ENCODE measurements at regions not wholly inside any gene's neighbourhood (a gene's known extent, or its start where the extent isn't known, plus 50 kb on each side); places are given as distances from the start of the nearest gene placed in this dataset.

DNA sequence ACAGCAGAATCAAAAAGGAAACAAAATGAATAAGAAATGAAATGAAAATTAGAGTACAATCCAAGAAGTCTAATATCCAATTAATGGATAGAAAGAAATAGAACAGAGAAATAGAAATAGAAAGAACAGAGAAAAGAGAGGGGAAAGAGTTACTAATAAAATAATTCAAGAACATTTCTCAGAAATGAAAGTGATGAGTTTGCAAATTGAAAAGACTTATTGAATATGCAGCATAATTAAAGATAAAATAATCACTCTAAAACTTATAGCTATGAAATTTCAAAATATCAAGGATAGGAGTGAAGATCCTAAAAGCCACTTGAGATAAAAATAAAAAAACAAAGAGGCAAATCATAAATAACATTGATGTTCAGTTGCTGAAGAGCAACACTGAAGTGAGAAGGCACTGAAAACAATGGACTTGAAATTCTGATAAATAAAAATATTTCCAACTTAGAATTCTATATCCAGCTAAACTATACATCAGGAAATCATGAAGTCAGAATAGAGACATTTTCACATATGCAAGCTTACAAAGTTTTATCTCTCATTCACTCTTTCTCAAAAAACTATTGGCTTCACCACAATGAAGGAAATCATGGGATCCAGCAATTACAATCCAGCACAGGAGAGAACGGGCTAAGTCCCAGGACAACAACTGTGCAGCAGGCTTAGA is 155.9 kb upstream of the SPATS2L start:
- no peak for TF ChIP-seq POLR2A (IDR thresholded peaks at IDR 0.05; ENCODE audit: low read depth, low read length)
- DNase-seq (ENCODE audit: insufficient read length, low spot score) (no peak), FAIRE-seq (no peak)

DNA sequence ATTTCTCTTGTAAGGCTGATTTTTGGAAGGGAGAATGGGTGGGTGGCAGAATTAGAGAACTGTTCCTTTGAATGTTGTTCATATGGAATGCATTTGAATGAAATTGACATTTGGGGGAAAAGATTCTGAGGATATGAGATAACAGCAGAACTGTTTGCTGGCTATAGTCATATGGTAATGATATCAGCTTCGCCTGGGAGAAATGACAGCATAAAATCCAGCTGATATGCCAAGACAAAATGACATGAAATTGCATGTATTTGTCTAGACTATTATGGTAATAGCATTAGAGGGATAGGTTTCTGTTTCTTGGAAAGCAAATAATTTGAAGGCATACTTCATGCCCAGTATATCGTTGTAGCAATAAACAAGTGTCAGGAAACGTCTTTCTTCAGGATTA is 150.8 kb upstream of the SPATS2L start:
- DNase-seq (ENCODE audit: insufficient read length, low spot score) = no peak
- no peak for TF ChIP-seq POLR2A (IDR thresholded peaks at IDR 0.05; ENCODE audit: low read depth, low read length)
- no peak for FAIRE-seq

DNA sequence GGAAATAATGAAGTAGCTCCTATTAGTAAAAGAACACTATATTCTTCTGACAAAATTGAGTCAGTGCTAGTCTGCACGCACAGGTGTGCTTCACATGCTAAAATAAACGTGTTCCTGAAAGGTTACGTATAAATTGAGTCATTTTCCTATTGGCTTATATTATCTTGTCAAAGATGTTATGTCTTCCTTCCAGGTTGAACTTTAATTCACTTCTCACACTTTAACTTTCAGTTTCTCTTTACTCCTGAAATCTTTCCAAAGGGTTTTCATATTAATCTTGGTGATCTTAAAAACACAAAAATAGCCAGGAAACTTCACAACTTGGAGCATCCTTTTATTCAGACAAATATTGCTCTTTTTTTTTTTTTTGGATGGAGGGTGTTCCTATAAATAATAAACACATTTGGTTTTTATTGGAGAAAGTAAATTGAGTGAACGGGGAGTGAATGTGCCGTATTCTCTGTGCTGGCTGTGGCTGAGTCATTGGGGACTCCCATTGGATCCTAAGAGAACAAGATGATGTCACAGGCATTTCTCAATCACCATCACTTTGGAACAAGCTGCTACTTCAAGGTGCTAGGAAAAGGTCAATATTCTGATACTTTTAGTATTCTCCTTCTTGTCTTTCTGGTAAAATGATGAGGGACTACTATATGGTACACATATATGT is 150.2 kb upstream of the SPATS2L start:
- FAIRE-seq = peak; percentile 36
- no peak for TF ChIP-seq POLR2A (IDR thresholded peaks at IDR 0.05; ENCODE audit: low read depth, low read length)
- no peak for DNase-seq (ENCODE audit: insufficient read length, low spot score)

DNA sequence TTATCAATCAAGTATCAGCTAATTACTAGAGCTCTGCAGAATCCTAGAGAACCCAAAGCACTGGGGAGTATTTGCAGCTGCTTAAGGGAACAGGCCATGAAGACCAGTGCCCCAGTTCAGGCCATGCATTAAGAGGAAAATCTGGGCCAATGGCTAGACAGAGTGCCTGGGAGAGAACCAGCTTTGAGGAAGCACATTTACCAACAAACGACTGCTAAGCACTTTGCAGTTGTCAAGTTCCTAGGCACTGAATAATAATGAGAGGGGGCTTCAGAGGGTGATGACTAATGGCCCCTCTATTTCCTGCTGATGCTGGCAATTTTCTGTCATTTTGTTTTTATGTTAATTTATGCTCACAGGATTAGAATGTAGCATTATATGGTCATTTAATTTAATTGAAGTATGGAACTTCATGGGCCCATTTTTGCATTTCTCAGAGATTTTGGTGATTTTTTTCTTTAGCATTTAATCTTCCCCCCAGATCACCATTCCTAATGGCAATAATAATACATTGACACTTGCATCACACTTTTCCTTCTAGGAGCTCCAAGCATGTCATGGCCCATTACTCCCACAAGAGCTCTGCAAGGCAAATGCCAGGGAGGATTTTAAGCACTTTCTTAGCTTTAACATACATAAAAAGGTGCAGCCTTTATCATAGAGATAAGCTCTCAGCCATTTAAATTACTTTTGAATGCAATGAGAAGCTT is 147.7 kb upstream of the SPATS2L start:
- no peak for DNase-seq (ENCODE audit: insufficient read length, low spot score)
- no peak for FAIRE-seq
- no peak for TF ChIP-seq POLR2A (IDR thresholded peaks at IDR 0.05; ENCODE audit: low read depth, low read length)

DNA sequence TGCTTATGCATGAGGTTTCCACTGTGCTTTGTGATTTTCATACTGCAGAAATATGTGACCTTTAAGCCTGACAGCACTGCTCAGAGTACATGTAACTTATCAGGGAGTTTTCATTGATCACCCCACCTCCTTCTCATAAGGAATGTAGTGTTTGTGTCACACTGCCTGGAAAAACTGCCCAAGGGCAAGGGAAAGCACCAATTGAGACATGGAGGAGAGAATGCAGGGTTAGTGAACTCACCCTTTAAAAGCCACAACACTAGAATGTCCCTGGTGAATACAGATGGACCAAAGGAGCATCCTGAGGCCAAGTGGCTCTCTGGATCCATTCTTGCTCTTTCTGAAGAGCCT is 147.2 kb upstream of the SPATS2L start:
- FAIRE-seq = peak; percentile 30
- no peak for TF ChIP-seq POLR2A (IDR thresholded peaks at IDR 0.05; ENCODE audit: low read depth, low read length)
- DNase-seq (ENCODE audit: insufficient read length, low spot score) = no peak

DNA sequence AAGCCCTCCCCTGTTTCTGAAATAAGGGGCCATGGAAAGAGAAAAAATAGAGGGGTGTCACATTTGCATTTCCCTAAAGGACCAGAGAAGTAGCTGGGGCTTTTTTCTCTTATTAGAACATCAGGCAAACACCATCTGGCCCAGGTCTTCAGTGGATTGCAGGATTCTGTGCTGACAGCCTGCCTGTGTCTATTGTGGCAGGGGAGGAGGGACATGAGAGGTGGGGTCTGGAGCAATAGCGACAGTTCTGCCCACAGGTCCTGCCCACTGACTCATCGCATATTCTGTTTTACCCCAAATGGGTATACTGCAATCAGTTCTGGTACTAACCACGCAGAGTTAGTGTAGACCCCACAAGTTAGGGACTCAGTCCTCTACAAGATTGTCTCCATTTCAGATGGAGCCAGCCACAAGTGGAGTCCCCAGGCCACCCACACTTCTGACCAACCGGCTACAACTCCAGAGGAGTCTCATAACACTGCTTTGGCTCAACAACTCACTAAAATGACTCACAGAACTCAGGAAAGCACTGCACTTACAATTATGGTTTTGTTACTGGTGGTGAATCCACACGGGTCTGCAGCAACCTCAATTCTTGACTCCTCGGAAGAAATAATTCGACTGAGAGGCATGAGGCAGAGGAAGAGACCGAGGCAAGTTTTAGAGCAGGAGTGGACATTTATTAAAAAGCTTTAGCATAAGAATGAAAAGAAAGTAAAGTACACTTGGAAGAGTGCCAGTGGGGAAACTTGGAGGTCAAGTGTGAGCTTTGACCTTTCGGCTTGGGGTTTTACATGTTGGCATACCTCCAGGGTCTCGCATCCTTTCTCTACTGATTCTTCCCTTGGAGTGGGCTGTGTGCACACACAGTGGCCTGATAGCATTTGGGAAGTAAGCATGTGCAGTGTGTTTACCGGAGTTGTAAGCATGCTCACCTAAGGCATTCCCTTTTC is 146.4 kb upstream of the SPATS2L start:
- DNase-seq (ENCODE audit: insufficient read length, low spot score) (no peak), FAIRE-seq (no peak)
- no peak for TF ChIP-seq POLR2A (IDR thresholded peaks at IDR 0.05; ENCODE audit: low read depth, low read length)

DNA sequence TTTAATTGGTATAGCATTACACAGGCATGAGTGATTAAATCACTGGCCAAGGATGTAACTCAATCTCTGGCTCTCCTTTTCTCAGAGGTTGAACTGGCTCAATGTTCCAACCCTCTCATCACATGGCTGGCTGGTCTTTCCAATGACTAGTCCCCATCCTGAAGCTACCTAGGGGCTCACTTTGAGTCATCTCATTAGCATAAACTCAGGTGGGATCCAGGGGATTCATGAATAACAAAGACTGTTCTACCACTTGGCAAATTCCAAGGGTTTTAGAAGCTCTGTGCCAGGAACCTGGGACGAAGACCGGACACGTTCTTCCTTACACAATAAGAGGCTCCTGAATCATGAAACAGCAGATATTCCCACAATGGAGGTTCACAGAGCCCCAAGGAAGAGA is 145.0 kb upstream of the SPATS2L start:
- TF ChIP-seq POLR2A (IDR thresholded peaks at IDR 0.05; ENCODE audit: low read depth, low read length) = no peak
- FAIRE-seq (no peak), DNase-seq (ENCODE audit: insufficient read length, low spot score) (no peak)

DNA sequence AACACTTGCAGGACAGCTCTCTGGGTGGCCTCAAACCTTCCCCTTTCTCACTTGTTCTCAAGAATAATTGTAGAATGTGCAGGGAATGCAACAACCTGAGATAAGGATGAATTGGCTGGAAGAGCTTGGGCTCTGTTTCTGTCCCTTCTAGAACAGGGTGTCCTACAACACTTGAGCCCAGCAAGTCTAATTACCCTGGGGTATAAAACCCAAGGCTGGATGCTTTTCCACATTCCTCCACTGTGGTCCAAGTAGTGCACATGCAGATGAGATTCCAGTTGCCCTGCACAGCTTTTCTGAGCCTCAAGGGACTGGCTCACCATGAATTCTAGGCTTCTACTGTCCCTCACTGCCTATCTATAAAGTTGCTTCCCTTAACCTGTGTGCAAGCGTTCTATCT is 140.8 kb upstream of the SPATS2L start:
- no peak for TF ChIP-seq POLR2A (IDR thresholded peaks at IDR 0.05; ENCODE audit: low read depth, low read length)
- DNase-seq (ENCODE audit: insufficient read length, low spot score) (no peak), FAIRE-seq (no peak)

DNA sequence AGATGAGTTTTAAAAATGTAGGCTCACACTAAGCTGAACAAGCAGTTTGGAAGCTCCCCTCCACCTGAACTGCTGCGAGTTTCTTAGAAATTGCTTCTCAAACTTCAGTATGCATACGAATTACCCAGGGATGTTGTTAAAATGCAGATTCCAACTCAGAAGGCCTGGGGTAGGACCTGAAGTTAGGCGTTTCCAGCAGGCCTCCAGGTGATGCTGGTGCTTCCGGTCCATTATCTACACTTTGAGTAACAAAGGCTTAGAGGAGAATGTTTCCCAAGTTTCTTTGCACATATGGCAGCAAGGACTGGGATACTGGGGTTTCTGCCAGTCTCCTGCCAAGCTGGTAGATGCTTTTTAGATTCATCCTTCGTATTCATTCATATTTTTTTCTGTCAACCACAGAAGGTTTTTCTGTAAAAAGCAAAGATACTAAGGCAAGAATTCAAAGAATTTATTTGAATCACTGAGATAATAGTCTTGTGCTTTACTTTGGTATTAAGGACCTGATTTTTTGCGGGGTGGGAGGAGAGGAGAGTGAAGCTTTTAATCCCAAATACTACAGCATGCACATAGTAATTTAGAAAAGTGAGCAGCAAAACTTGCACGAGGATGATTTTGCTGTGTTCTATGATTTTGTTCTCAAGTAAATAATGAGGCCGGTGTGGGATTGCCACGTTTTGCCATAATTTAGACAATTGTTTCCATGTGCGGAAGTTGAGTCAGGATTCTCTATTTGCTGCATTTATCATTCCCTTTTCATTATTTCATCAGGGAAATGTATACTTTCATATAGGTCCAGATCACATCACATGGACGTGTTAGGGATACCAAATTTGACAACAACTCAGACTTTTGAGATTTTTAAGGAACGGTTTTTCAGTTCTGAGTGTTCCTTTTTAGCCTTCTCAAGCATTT is 137.6 kb upstream of the SPATS2L start:
- no peak for TF ChIP-seq POLR2A (IDR thresholded peaks at IDR 0.05; ENCODE audit: low read depth, low read length)
- no peak for FAIRE-seq
- DNase-seq (ENCODE audit: insufficient read length, low spot score) = no peak

DNA sequence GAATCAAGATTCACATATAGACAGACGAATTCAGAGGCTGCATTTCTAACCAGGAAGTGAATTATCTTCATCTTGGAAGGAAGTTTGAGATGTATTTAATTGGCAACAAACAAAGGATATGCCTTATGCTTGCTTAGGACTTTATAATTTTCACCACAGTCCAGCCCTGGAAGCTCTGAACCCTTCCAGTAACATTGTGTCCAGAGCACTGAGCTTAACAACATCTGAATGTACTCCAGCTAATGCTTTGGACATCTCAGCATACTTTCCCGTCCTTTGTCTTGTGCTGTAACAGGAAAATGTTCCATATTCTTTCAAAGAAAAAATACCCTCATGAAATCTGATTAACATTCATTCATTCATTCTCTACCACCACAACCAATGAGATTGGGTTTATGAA is 136.3 kb upstream of the SPATS2L start:
- no peak for DNase-seq (ENCODE audit: insufficient read length, low spot score)
- TF ChIP-seq POLR2A (IDR thresholded peaks at IDR 0.05; ENCODE audit: low read depth, low read length) = no peak
- no peak for FAIRE-seq

DNA sequence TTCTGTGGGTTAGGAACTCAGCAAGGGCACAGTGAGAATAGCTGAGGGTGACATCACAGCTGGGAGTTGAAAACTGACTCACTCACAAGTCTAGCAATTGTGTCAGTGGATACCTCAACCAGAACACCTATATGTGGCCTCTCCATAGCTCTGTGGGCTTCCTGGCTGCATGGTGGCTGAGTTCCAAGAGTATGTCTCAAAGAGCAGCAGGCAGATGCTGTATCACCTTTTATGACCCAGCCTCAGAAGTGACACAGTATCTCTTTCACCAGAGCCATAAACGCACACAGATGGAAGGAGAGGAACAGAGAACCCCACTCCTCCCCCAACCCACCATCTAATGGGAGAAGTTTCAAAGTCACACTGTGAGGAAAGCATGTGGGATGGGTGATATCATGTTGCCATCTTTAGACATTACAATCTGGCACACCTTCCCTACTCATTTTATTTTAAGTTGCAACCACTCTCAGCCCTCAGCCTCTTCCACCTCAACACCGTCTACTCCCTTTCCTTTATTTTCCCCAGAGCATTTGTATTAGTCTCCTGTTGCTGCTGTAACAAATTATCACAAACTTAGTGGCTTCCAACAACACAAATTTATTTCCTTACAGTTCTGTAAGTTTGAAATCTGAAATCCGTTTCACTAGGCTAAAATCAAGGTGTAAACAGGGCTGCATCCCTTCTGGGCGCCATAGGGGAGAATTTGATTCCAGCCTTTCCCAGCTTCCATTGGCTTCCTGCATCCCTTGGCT is 134.6 kb upstream of the SPATS2L start:
- DNase-seq (ENCODE audit: insufficient read length, low spot score) (no peak), FAIRE-seq (no peak)
- no peak for TF ChIP-seq POLR2A (IDR thresholded peaks at IDR 0.05; ENCODE audit: low read depth, low read length)

DNA sequence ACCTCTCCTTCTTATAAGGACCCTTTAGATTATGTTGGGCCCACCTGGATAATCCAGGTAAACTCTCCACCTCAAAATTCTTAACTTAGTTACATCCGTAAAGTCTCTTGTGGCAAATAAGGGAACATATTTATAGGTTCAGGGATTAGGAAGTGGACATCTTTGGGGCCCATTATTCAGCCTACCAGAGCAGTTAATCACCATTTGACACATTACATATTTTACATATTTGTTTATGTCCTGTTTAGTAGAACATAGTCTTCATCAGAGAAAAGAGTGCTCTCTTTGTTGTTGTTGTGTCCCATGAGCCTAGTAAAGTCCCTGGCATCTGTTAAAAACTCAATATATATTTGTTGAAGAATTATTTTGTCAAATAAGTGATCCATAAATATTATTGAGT is 134.0 kb upstream of the SPATS2L start:
- no peak for DNase-seq (ENCODE audit: insufficient read length, low spot score)
- no peak for FAIRE-seq
- TF ChIP-seq POLR2A (IDR thresholded peaks at IDR 0.05; ENCODE audit: low read depth, low read length) = no peak
